Karpas-422 (cell line): ENCODE measurements at regions not wholly inside any gene's neighbourhood (a gene's known extent, or its start where the extent isn't known, plus 50 kb on each side); places are given as distances from the start of the nearest gene placed in this dataset. TPM values are rescaled to one million over a fixed set of nuclear protein-coding genes. Genes with fewer than 3 reads are reported as not detected.

Experiments used
- DNase-seq: peaks from one replicate; pipeline ENCODE4 v3.0.0-alpha.2; 2015
- H2AFZ ChIP-seq: fragments of 200-600 bp; sonication (generic); 2 replicates; pipeline ENCODE4 v1.6.1; 2014; ENCODE audit warnings: antibody characterized with exemption, low read length, mixed read lengths
- H3K27ac ChIP-seq: fragments of 200-600 bp; sonication (generic); 2 replicates; pipeline ENCODE4 v1.5.1; 2014; ENCODE audit warnings: mild to moderate bottlenecking, low read length, moderate library complexity
- H3K27me3 ChIP-seq: fragments of 200-600 bp; sonication (generic); 2 replicates; pipeline ENCODE4 v1.6.1; 2014; ENCODE audit warnings: low read length, mixed read lengths
- H3K36me3 ChIP-seq: fragments of 200-600 bp; sonication (generic); 2 replicates; pipeline ENCODE4 v1.6.1; 2014; ENCODE audit warnings: low read length, mixed read lengths; ENCODE audit not compliant: insufficient read depth
- H3K4me1 ChIP-seq: fragments of 200-600 bp; sonication (generic); 2 replicates; pipeline ENCODE4 v1.6.1; 2014; ENCODE audit warnings: mild to moderate bottlenecking, low read length, mixed read lengths
- H3K4me2 ChIP-seq: fragments of 200-600 bp; sonication (generic); 2 replicates; pipeline ENCODE4 v1.6.1; 2014; ENCODE audit warnings: low read length, low read depth, mild to moderate bottlenecking; ENCODE audit not compliant: poor library complexity, severe bottlenecking
- H3K4me3 ChIP-seq: fragments of 200-600 bp; sonication (generic); 2 replicates; pipeline ENCODE4 v1.5.1; 2014; ENCODE audit warnings: mild to moderate bottlenecking, antibody characterized with exemption, low read length, mixed read lengths
- H3K79me2 ChIP-seq: fragments of 200-600 bp; sonication (generic); 2 replicates; pipeline ENCODE4 v1.6.1; 2014; ENCODE audit warnings: mild to moderate bottlenecking, low read length, mixed read lengths
- H3K9ac ChIP-seq: fragments of 200-600 bp; sonication (generic); 2 replicates; pipeline ENCODE4 v1.6.0; 2014; ENCODE audit warnings: low read length
- H3K9me2 ChIP-seq: fragments of 200-600 bp; sonication (generic), shearing (Covaris generic); replicated peaks from 2 replicates; pipeline ENCODE4 v1.6.0; 2014; ENCODE audit warnings: mild to moderate bottlenecking, low read length, moderate library complexity; ENCODE audit not compliant: insufficient read depth
- H3K9me3 ChIP-seq: fragments of 300-700, 200-600 bp; sonication (generic); 2 replicates; pipeline ENCODE4 v1.6.1; 2014; ENCODE audit warnings: low read length, mixed read lengths
- H4K20me1 ChIP-seq: fragments of 200-600 bp; sonication (generic); 2 replicates; pipeline ENCODE4 v1.6.1; 2014; ENCODE audit warnings: mild to moderate bottlenecking, antibody characterized with exemption, low read length, low read depth; ENCODE audit not compliant: insufficient read depth
- small RNA-seq: library from RNA; depleted of rRNA; stranded (forward); fragments of <200 nt; gene quantifications from one replicate; pipeline ENCODE3, GENCODE V24; 2014

DNA sequence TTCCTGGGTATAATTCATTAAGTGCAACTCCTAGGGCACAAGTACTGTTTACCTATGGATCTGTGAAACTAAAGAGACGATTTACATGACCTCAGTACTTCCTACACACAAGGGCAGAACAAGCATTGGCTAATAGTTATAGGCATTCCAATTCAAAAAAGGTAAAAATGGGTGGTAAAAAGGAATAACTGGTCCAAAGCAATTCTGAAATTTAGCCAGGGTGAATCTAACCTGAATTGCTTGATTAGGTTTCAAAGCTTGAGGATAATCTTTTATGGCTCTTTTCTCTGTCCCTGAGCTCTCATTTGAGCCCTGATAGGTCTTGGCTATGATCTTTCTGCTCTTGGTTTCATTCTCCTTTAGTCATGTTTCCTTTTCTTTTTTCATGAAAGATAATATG is 52.3 kb upstream of the CALCR start:
- no peaks in the 10 kb centered on the region for H3K36me3 ChIP-seq
- no peaks in the 10 kb centered on the region for H4K20me1 ChIP-seq
- no peak overlapping the region for H3K4me3 ChIP-seq
- peaks cover 6% of the 10 kb centered on the region; the same call in 1 of the 2 replicates for H3K4me1 ChIP-seq
- H3K9ac ChIP-seq, result no peak overlapping the region
- H3K4me2 ChIP-seq, result no peak overlapping the region
- no peak overlapping the region for H2AFZ ChIP-seq
- no peaks in the 10 kb centered on the region for H3K79me2 ChIP-seq
- H3K9me3 ChIP-seq, result no peaks in the 10 kb centered on the region
- H3K9me2 ChIP-seq, result no peaks in the 10 kb centered on the region
- H3K27me3 ChIP-seq, result no peaks in the 10 kb centered on the region
- no peak overlapping the region for H3K27ac ChIP-seq
- DNase-seq, result no peak

Small RNA genes lying in the stretch of these regions (small RNA-seq; reads per million reads assigned to genes)
- not detected for gene AC002075.2
- gene MIR4652, result not detected
